Transverse colon (tissue), 3 donors: ENCODE measurements at regions not wholly inside any gene's neighbourhood (a gene's known extent, or its start where the extent isn't known, plus 50 kb on each side); places are given as distances from the start of the nearest gene placed in this dataset.

ENCODE experiments used
- CTCF ChIP-seq, 5 experiments: fragments of 200-600 bp in 3 of 5; fragments of 450-650 bp in 2 of 5; sonication (generic) in 3 of 5; IDR thresholded peaks; 1 replicate in 2 of 5; 2 replicates in 3 of 5; pipeline ENCODE4 v1.5.1; 2016 to 2017; ENCODE audit warnings: antibody characterized with exemption in 5 of 5, inconsistent platforms in 3 of 5, mild to moderate bottlenecking in 2 of 5, moderate library complexity in 1 of 5
- EP300 ChIP-seq: sonication (generic); formaldehyde crosslinking; IDR thresholded peaks from one replicate; pipeline ENCODE4 v1.6.1; 2017; ENCODE audit warnings: antibody characterized with exemption, low read depth
- POLR2A ChIP-seq: fragments of 450-650 bp; IDR thresholded peaks from one replicate; pipeline ENCODE4 v1.6.1; 2016; ENCODE audit warnings: antibody characterized with exemption, mild to moderate bottlenecking, moderate library complexity

DNA sequence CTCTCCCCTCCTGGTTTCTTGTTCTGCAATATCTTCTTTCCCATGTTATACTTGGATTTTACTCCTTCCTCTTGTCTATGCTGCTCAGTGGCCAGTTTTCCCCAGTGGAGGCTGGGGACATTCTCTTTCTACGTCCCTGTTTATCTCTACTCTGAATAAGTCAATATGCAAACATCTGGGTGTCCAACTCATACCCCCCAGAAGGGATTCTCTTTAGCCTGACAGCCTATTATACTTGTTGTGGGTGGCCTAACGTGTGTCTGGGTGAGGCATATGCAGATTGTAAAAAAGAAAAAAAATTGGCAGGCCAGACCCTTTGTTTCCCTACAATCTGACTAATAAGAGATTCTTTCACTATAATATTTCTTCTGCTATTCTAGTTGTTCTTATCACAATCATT is 134.2 kb upstream of the MAF start:
- TF ChIP-seq CTCF (IDR thresholded peaks at IDR 0.05) (no peak), POLR2A (no peak), EP300 (no peak)
